ENCODE measurements at regions not wholly inside any gene's neighbourhood (a gene's known extent, or its start where the extent isn't known, plus 50 kb on each side); places are given as distances from the start of the nearest gene placed in this dataset.

GRCh38 chr5:38789134-38789533 lies 56.7 kb upstream of the OSMR start:
- H3K36me3 ChIP-seq: no peaks in the 10 kb centered on the region
- H3K27me3 ChIP-seq: no peaks in the 10 kb centered on the region

GRCh38 chr5:38789777-38790176 lies 56.0 kb upstream of the OSMR start:
- H3K4me2 ChIP-seq: no peak overlapping the region
- Mint-ChIP-seq H3K27ac (no peak overlapping the region), H3K9me3 (peaks cover 14% of the 10 kb centered on the region), H3K27me3 (ENCODE audit: insufficient read depth, low read depth) (peaks cover 4% of the 10 kb centered on the region), H3K4me1 (no peaks in the 10 kb centered on the region), H3K36me3 (peaks cover 3% of the 10 kb centered on the region), H3K4me3 (no peak overlapping the region)
- no peaks in the 10 kb centered on the region for H4K20me1 ChIP-seq (ENCODE audit: low read depth)
- H3K4me1 ChIP-seq: no peaks in the 10 kb centered on the region
- H3K9me3 ChIP-seq (ENCODE audit: low read depth): no peaks in the 10 kb centered on the region
- H3F3A ChIP-seq (ENCODE audit: low read depth): no peaks in the 10 kb centered on the region
- no peak overlapping the region for H3K9ac ChIP-seq
- no peak overlapping the region for H2AFZ ChIP-seq (replicated peaks)
- no peaks in the 10 kb centered on the region for H3K79me2 ChIP-seq (ENCODE audit: low read depth)
- no peak overlapping the region for H3K27ac ChIP-seq
- H3K4me3 ChIP-seq: no peak overlapping the region
- no peak for TF ChIP-seq CTCF (IDR thresholded peaks at IDR 0.05)
- TF ChIP-seq EZH2 (IDR thresholded peaks at IDR 0.05): no peak
- no peak for TF ChIP-seq EZH2phosphoT487 (IDR thresholded peaks at IDR 0.05)
- H3K36me3 ChIP-seq: no peaks in the 10 kb centered on the region
- no peak for DNase-seq (ENCODE audit: low spot score)
- no peaks in the 10 kb centered on the region for H3K27me3 ChIP-seq

More at GRCh38 chr5:38789134-38789533, 56.7 kb upstream of the OSMR start:
- Mint-ChIP-seq H3K9me3 (peaks cover 14% of the 10 kb centered on the region), H3K4me1 (no peaks in the 10 kb centered on the region), H3K4me3 (no peak overlapping the region), H3K27ac (no peak overlapping the region), H3K27me3 (ENCODE audit: insufficient read depth, low read depth) (peaks cover 4% of the 10 kb centered on the region), H3K36me3 (peaks cover 3% of the 10 kb centered on the region)
- Histone ChIP-seq H2AFZ (replicated peaks) (no peak overlapping the region), H3F3A (ENCODE audit: low read depth) (no peaks in the 10 kb centered on the region), H3K79me2 (ENCODE audit: low read depth) (no peaks in the 10 kb centered on the region), H3K4me2 (no peak overlapping the region), H3K4me3 (no peak overlapping the region), H3K9ac (no peak overlapping the region), H4K20me1 (ENCODE audit: low read depth) (no peaks in the 10 kb centered on the region), H3K4me1 (no peaks in the 10 kb centered on the region), H3K27ac (no peak overlapping the region), H3K9me3 (ENCODE audit: low read depth) (no peaks in the 10 kb centered on the region)
- no peak for DNase-seq (ENCODE audit: low spot score)
- TF ChIP-seq EZH2 (IDR thresholded peaks at IDR 0.05) (no peak), EZH2phosphoT487 (IDR thresholded peaks at IDR 0.05) (no peak), CTCF (IDR thresholded peaks at IDR 0.05) (no peak)

- Mint-ChIP-seq H3K4me1 (no peaks in the 10 kb centered on the region), H3K27ac (no peak overlapping the region), H3K9me3 (peaks cover 14% of the 10 kb centered on the region), H3K27me3 (ENCODE audit: insufficient read depth, low read depth) (peaks cover 4% of the 10 kb centered on the region), H3K4me3 (no peak overlapping the region), H3K36me3 (peaks cover 3% of the 10 kb centered on the region)
- H3F3A ChIP-seq (ENCODE audit: low read depth): no peaks in the 10 kb centered on the region
- H3K4me1 ChIP-seq: no peaks in the 10 kb centered on the region
- no peak overlapping the region for H3K27ac ChIP-seq
- H3K9ac ChIP-seq: no peak overlapping the region
- no peaks in the 10 kb centered on the region for H3K27me3 ChIP-seq
- H3K9me3 ChIP-seq (ENCODE audit: low read depth): no peaks in the 10 kb centered on the region
- H2AFZ ChIP-seq (replicated peaks): no peak overlapping the region
- H3K4me2 ChIP-seq: no peak overlapping the region
- H3K4me3 ChIP-seq: no peak overlapping the region
- TF ChIP-seq CTCF (IDR thresholded peaks at IDR 0.05) (no peak), EZH2 (IDR thresholded peaks at IDR 0.05) (no peak), EZH2phosphoT487 (IDR thresholded peaks at IDR 0.05) (no peak)
- no peaks in the 10 kb centered on the region for H4K20me1 ChIP-seq (ENCODE audit: low read depth)
- H3K36me3 ChIP-seq: no peaks in the 10 kb centered on the region
- no peaks in the 10 kb centered on the region for H3K79me2 ChIP-seq (ENCODE audit: low read depth)
- no peak for DNase-seq (ENCODE audit: low spot score)
These were observed 55.5 kb upstream of the OSMR start for GRCh38 chr5:38790268-38790667.

Data from neural progenitor cell (in vitro differentiated cells).